Stimulated activated naive CD8-positive, alpha-beta T cell treated with anti-CD3 and anti-CD28 coated beads, Interleukin-15, Interleukin-2, amounts not matched to agents 100 ng/mL and 50 ng/mL, for 24 hours (primary cell): ENCODE measurements at regions not wholly inside any gene's neighbourhood (a gene's known extent, or its start where the extent isn't known, plus 50 kb on each side); places are given as distances from the start of the nearest gene placed in this dataset.

ENCODE experiments used
- H3K27ac Mint-ChIP-seq: one replicate; pipeline ENCODE4 v1.8.0; 2021; ENCODE audit warnings: mild to moderate bottlenecking, mixed read lengths
- H3K27me3 Mint-ChIP-seq: one replicate; pipeline ENCODE4 v1.8.0; 2021; ENCODE audit warnings: mixed read lengths
- H3K36me3 Mint-ChIP-seq: one replicate; pipeline ENCODE4 v1.8.0; 2021; ENCODE audit warnings: low read depth, mixed read lengths
- H3K4me1 Mint-ChIP-seq: one replicate; pipeline ENCODE4 v1.8.0; 2021; ENCODE audit warnings: low read depth, mixed read lengths
- H3K4me3 Mint-ChIP-seq: one replicate; pipeline ENCODE4 v1.8.0; 2021; ENCODE audit warnings: mild to moderate bottlenecking, mixed read lengths
- H3K9me3 Mint-ChIP-seq: one replicate; pipeline ENCODE4 v1.8.0; 2021; ENCODE audit warnings: mixed read lengths

GRCh38 chr17:13442361-13442760 is 159.4 kb downstream of the HS3ST3A1 start:
- no peak overlapping the region for H3K4me3 Mint-ChIP-seq
- H3K27ac Mint-ChIP-seq: no peak overlapping the region

GRCh38 chr17:13441873-13442272 is 159.9 kb downstream of the HS3ST3A1 start:
- Mint-ChIP-seq H3K36me3 (no peaks in the 10 kb centered on the region), H3K27me3 (no peaks in the 10 kb centered on the region), H3K9me3 (peaks cover 3% of the 10 kb centered on the region), H3K4me1 (no peaks in the 10 kb centered on the region), H3K27ac (no peak overlapping the region), H3K4me3 (no peak overlapping the region)

More at GRCh38 chr17:13442361-13442760, 159.4 kb downstream of the HS3ST3A1 start:
- Mint-ChIP-seq H3K27me3 (no peaks in the 10 kb centered on the region), H3K36me3 (no peaks in the 10 kb centered on the region), H3K9me3 (peaks cover 3% of the 10 kb centered on the region), H3K4me1 (no peaks in the 10 kb centered on the region)

GRCh38 chr17:13437966-13438779 is 163.6 kb downstream of the HS3ST3A1 start:
- no peaks in the 10 kb centered on the region for H3K27me3 Mint-ChIP-seq
- no peak overlapping the region for H3K27ac Mint-ChIP-seq
- H3K9me3 Mint-ChIP-seq: no peaks in the 10 kb centered on the region
- no peak overlapping the region for H3K4me3 Mint-ChIP-seq
- H3K4me1 Mint-ChIP-seq: no peaks in the 10 kb centered on the region
- H3K36me3 Mint-ChIP-seq: no peaks in the 10 kb centered on the region

- no peaks in the 10 kb centered on the region for H3K27me3 Mint-ChIP-seq
- no peak overlapping the region for H3K4me3 Mint-ChIP-seq
- H3K9me3 Mint-ChIP-seq: no peaks in the 10 kb centered on the region
- H3K4me1 Mint-ChIP-seq: no peaks in the 10 kb centered on the region
- H3K27ac Mint-ChIP-seq: no peak overlapping the region
- no peaks in the 10 kb centered on the region for H3K36me3 Mint-ChIP-seq
These were observed 166.5 kb downstream of the HS3ST3A1 start for GRCh38 chr17:13435230-13435629.

GRCh38 chr17:13429201-13429600 is 172.5 kb downstream of the HS3ST3A1 start:
- Mint-ChIP-seq H3K36me3 (no peaks in the 10 kb centered on the region), H3K4me1 (no peaks in the 10 kb centered on the region), H3K27me3 (no peaks in the 10 kb centered on the region), H3K9me3 (no peaks in the 10 kb centered on the region), H3K27ac (no peak overlapping the region), H3K4me3 (no peak overlapping the region)

- H3K27me3 Mint-ChIP-seq: no peaks in the 10 kb centered on the region
- no peaks in the 10 kb centered on the region for H3K36me3 Mint-ChIP-seq
- H3K4me1 Mint-ChIP-seq: no peaks in the 10 kb centered on the region
- no peaks in the 10 kb centered on the region for H3K9me3 Mint-ChIP-seq
- H3K4me3 Mint-ChIP-seq: no peak overlapping the region
- H3K27ac Mint-ChIP-seq: no peak overlapping the region
These were observed 173.1 kb downstream of the HS3ST3A1 start for GRCh38 chr17:13428611-13429042.

- Mint-ChIP-seq H3K27ac (no peak overlapping the region), H3K4me1 (no peaks in the 10 kb centered on the region), H3K27me3 (no peaks in the 10 kb centered on the region), H3K36me3 (no peaks in the 10 kb centered on the region), H3K4me3 (no peak overlapping the region), H3K9me3 (no peaks in the 10 kb centered on the region)
These were observed 174.7 kb downstream of the HS3ST3A1 start for GRCh38 chr17:13426991-13427390.

GRCh38 chr17:13425390-13425789 is 176.3 kb downstream of the HS3ST3A1 start:
- Mint-ChIP-seq H3K4me3 (no peak overlapping the region), H3K36me3 (no peaks in the 10 kb centered on the region), H3K27me3 (no peaks in the 10 kb centered on the region), H3K4me1 (no peaks in the 10 kb centered on the region), H3K9me3 (no peaks in the 10 kb centered on the region), H3K27ac (no peak overlapping the region)

GRCh38 chr17:13421581-13422130 is 180.1 kb downstream of the HS3ST3A1 start:
- no peaks in the 10 kb centered on the region for H3K9me3 Mint-ChIP-seq
- H3K27ac Mint-ChIP-seq: no peak overlapping the region
- H3K36me3 Mint-ChIP-seq: no peaks in the 10 kb centered on the region
- H3K4me1 Mint-ChIP-seq: no peaks in the 10 kb centered on the region
- no peak overlapping the region for H3K4me3 Mint-ChIP-seq
- H3K27me3 Mint-ChIP-seq: peaks cover 3% of the 10 kb centered on the region

GRCh38 chr17:13420878-13421277 is 180.9 kb downstream of the HS3ST3A1 start:
- H3K4me3 Mint-ChIP-seq: no peak overlapping the region
- H3K9me3 Mint-ChIP-seq: no peaks in the 10 kb centered on the region
- no peaks in the 10 kb centered on the region for H3K36me3 Mint-ChIP-seq
- no peaks in the 10 kb centered on the region for H3K4me1 Mint-ChIP-seq
- no peak overlapping the region for H3K27ac Mint-ChIP-seq
- peaks cover 3% of the 10 kb centered on the region for H3K27me3 Mint-ChIP-seq

- no peak overlapping the region for H3K27ac Mint-ChIP-seq
- no peaks in the 10 kb centered on the region for H3K36me3 Mint-ChIP-seq
- H3K27me3 Mint-ChIP-seq: peaks cover 7% of the 10 kb centered on the region
- H3K4me3 Mint-ChIP-seq: no peak overlapping the region
- no peaks in the 10 kb centered on the region for H3K4me1 Mint-ChIP-seq
- no peaks in the 10 kb centered on the region for H3K9me3 Mint-ChIP-seq
These were observed 181.3 kb downstream of the HS3ST3A1 start for GRCh38 chr17:13420418-13420826.

GRCh38 chr17:13419676-13420075 is 182.1 kb downstream of the HS3ST3A1 start:
- peaks cover 8% of the 10 kb centered on the region for H3K27me3 Mint-ChIP-seq
- H3K9me3 Mint-ChIP-seq: no peaks in the 10 kb centered on the region
- no peak overlapping the region for H3K27ac Mint-ChIP-seq
- H3K4me3 Mint-ChIP-seq: no peak overlapping the region
- no peaks in the 10 kb centered on the region for H3K36me3 Mint-ChIP-seq
- no peaks in the 10 kb centered on the region for H3K4me1 Mint-ChIP-seq

- no peaks in the 10 kb centered on the region for H3K36me3 Mint-ChIP-seq
- no peaks in the 10 kb centered on the region for H3K9me3 Mint-ChIP-seq
- no peak overlapping the region for H3K4me3 Mint-ChIP-seq
- no peaks in the 10 kb centered on the region for H3K4me1 Mint-ChIP-seq
- H3K27ac Mint-ChIP-seq: no peak overlapping the region
- H3K27me3 Mint-ChIP-seq: peaks cover 8% of the 10 kb centered on the region
These were observed 182.8 kb downstream of the HS3ST3A1 start for GRCh38 chr17:13418891-13419290.

GRCh38 chr17:13417381-13417950 is 184.3 kb downstream of the HS3ST3A1 start:
- no peak overlapping the region for H3K27ac Mint-ChIP-seq
- no peaks in the 10 kb centered on the region for H3K36me3 Mint-ChIP-seq
- H3K4me1 Mint-ChIP-seq: no peaks in the 10 kb centered on the region

GRCh38 chr17:13416748-13417363 is 184.9 kb downstream of the HS3ST3A1 start:
- H3K27me3 Mint-ChIP-seq: peaks cover 8% of the 10 kb centered on the region
- H3K36me3 Mint-ChIP-seq: no peaks in the 10 kb centered on the region
- H3K4me1 Mint-ChIP-seq: no peaks in the 10 kb centered on the region
- no peaks in the 10 kb centered on the region for H3K9me3 Mint-ChIP-seq
- H3K27ac Mint-ChIP-seq: no peak overlapping the region
- H3K4me3 Mint-ChIP-seq: no peak overlapping the region

More at GRCh38 chr17:13417381-13417950, 184.3 kb downstream of the HS3ST3A1 start:
- H3K9me3 Mint-ChIP-seq: no peaks in the 10 kb centered on the region
- no peak overlapping the region for H3K4me3 Mint-ChIP-seq
- peaks cover 8% of the 10 kb centered on the region for H3K27me3 Mint-ChIP-seq
